ENCODE measurements at regions not wholly inside any gene's neighbourhood (a gene's known extent, or its start where the extent isn't known, plus 50 kb on each side); places are given as distances from the start of the nearest gene placed in this dataset.

DNA sequence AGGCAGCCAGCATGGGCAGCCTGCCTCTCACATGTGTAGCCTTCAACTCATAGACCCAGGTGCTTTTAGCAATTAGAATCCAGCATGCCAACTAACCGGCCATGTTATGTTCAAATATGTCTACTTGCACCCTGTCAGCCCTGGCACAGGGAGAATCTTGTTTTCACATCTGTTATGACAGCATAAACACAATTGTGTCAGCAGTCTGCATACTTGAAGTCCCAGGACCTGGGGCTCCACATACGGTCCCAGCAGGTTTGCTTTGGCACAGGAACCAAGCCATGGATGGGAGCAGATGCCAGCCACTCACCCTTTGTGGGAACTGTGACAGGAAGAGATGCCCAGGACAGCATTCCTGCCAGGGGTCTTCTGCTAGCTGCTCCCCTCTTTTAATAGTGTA lies 67.2 kb upstream of the SYNDIG1 start:
- Histone ChIP-seq H3K9me3 (no peaks in the 10 kb centered on the region), H3K4me1 (0 out of 3 replicates have a peak, but pooled peaks cover 5% of the 10 kb centered on the region), H3K4me3 (no peak overlapping the region), H3K27ac (no peak overlapping the region), H3K4me2 (no peak overlapping the region)
- no peak for FAIRE-seq
- TF ChIP-seq MAFK (IDR thresholded peaks at IDR 0.05; ENCODE audit: partially characterized antibody) (no peak), EP300 (IDR thresholded peaks at IDR 0.05) (no peak), RAD21 (conservative IDR thresholded peaks at IDR 0.05 in 1 of 2, IDR thresholded peaks at IDR 0.05 in 1 of 2) (no peak), POLR2AphosphoS2 (conservative IDR thresholded peaks at IDR 0.05; ENCODE audit: low read length) (no peak), FOXS1 (CRISPR knock-in tag; IDR thresholded peaks at IDR 0.05) (no peak), KDM1A (IDR thresholded peaks at IDR 0.05; ENCODE audit: low read depth) (no peak), CHD4 (IDR thresholded peaks at IDR 0.05; ENCODE audit: borderline replicate concordance) (no peak), HDAC2 (IDR thresholded peaks at IDR 0.05) (no peak), ZFP36 (IDR thresholded peaks at IDR 0.05; ENCODE audit: borderline replicate concordance, partially characterized antibody) (no peak), CBX2 (IDR thresholded peaks at IDR 0.05; ENCODE audit: borderline replicate concordance, low read depth) (no peak)
- TF ChIP-seq, protein P1, sequence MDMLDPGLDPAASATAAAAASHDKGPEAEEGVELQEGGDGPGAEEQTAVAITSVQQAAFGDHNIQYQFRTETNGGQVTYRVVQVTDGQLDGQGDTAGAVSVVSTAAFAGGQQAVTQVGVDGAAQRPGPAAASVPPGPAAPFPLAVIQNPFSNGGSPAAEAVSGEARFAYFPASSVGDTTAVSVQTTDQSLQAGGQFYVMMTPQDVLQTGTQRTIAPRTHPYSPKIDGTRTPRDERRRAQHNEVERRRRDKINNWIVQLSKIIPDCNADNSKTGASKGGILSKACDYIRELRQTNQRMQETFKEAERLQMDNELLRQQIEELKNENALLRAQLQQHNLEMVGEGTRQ (IDR thresholded peaks at IDR 0.05), result no peak
- TF ChIP-seq, protein P2, sequence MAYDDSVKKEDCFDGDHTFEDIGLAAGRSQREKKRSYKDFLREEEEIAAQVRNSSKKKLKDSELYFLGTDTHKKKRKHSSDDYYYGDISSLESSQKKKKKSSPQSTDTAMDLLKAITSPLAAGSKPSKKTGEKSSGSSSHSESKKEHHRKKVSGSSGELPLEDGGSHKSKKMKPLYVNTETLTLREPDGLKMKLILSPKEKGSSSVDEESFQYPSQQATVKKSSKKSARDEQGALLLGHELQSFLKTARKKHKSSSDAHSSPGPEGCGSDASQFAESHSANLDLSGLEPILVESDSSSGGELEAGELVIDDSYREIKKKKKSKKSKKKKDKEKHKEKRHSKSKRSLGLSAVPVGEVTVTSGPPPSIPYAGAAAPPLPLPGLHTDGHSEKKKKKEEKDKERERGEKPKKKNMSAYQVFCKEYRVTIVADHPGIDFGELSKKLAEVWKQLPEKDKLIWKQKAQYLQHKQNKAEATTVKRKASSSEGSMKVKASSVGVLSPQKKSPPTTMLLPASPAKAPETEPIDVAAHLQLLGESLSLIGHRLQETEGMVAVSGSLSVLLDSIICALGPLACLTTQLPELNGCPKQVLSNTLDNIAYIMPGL (CRISPR knock-in tag; IDR thresholded peaks at IDR 0.05; ENCODE audit: borderline replicate concordance), result no peak
- TF ChIP-seq, protein P3, sequence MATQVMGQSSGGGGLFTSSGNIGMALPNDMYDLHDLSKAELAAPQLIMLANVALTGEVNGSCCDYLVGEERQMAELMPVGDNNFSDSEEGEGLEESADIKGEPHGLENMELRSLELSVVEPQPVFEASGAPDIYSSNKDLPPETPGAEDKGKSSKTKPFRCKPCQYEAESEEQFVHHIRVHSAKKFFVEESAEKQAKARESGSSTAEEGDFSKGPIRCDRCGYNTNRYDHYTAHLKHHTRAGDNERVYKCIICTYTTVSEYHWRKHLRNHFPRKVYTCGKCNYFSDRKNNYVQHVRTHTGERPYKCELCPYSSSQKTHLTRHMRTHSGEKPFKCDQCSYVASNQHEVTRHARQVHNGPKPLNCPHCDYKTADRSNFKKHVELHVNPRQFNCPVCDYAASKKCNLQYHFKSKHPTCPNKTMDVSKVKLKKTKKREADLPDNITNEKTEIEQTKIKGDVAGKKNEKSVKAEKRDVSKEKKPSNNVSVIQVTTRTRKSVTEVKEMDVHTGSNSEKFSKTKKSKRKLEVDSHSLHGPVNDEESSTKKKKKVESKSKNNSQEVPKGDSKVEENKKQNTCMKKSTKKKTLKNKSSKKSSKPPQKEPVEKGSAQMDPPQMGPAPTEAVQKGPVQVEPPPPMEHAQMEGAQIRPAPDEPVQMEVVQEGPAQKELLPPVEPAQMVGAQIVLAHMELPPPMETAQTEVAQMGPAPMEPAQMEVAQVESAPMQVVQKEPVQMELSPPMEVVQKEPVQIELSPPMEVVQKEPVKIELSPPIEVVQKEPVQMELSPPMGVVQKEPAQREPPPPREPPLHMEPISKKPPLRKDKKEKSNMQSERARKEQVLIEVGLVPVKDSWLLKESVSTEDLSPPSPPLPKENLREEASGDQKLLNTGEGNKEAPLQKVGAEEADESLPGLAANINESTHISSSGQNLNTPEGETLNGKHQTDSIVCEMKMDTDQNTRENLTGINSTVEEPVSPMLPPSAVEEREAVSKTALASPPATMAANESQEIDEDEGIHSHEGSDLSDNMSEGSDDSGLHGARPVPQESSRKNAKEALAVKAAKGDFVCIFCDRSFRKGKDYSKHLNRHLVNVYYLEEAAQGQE (IDR thresholded peaks at IDR 0.05), result no peak
- ATAC-seq, result no peak
- POLR2A ChIA-PET, result no interaction called here
- WGBS (ENCODE audit: missing lambda C conversion rate), result 10% methylated on average over 2 of the region's 2 CpGs
- CTCF ChIA-PET, result no interaction called here
- DNase-seq (ENCODE audit: low read depth in 1 of 2, low spot score in 1 of 2), result no peak

DNA sequence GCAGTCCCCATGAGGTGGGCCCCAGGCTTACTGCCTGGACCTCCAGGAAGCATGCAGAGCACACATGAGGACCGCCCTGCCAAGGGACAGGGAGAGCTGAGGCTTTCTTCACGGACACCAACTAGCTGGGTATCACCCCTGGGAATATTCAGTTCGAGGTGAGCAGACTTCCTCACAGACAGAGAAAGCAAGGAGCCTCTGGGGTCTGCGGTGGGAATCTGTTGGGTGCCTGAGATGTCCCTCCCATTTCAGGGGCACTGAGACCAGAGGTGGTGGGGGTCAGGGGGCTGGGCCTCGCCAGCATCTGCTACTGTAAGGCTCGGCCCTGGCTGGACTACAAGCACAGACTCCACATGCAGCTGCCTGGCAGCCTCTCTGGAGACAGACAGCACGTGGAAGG lies 74.3 kb upstream of the SYNDIG1 start:
- no peak for TF ChIP-seq RARB (CRISPR knock-in tag; IDR thresholded peaks at IDR 0.05)
- no peaks in the 10 kb centered on the region for H3K9me3 ChIP-seq
- CTCF ChIA-PET, result interaction anchor here (1.1 to 1.6 kb wide), 2 partner anchors 9 to 74 kb away, joined by 3 to 5 read pairs; no protein-coding TSS in a partner anchor
- no peak for FAIRE-seq
- no peak overlapping the region for H3K27ac ChIP-seq
- WGBS (ENCODE audit: missing lambda C conversion rate), result 22% methylated on average over 5 of the region's 7 CpGs
- H3K4me1 ChIP-seq, result no peaks in the 10 kb centered on the region
- POLR2A ChIA-PET, result no interaction called here
- no peak overlapping the region for H3K4me2 ChIP-seq
- DNase-seq (ENCODE audit: low read depth in 1 of 2, low spot score in 1 of 2), result no peak
- peak in 1 of 2 experiments; percentile 34; a peak in 1 of 6 replicates for ATAC-seq
- H3K4me3 ChIP-seq, result no peak overlapping the region

DNA sequence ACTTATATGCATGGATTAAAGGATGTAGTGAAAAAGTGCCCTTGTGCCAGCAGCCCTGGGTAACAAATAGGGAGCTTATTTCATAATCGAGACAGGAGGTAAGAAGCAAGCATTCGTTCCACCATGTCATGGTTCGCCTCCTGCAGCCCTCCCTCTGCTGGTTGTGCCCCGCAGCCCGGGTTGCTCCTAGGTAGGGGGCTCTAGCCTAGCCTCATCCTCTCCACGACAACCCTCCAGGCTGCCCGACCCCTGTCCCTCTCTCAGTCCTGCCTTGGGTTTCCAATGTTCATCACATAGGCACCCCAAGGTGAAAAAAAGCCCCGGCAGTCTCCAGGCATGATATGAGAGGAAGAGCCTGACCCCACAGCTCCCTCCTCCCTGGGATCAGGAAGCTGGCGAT lies 75.5 kb upstream of the SYNDIG1 start:
- DNase-seq (ENCODE audit: low read depth in 1 of 2, low spot score in 1 of 2) (no peak), FAIRE-seq (no peak), ATAC-seq (no peak)
- Histone ChIP-seq H3K9me3 (no peaks in the 10 kb centered on the region), H3K4me2 (no peak overlapping the region), H3K27ac (no peak overlapping the region), H3K4me3 (no peak overlapping the region), H3K4me1 (no peaks in the 10 kb centered on the region)
- POLR2A ChIA-PET, result no interaction called here
- 5% methylated on average over 9 of the region's 9 CpGs for WGBS (ENCODE audit: missing lambda C conversion rate)
- CTCF ChIA-PET, result interaction anchor here (1.2 kb wide), 1 partner anchor 194 kb away, joined by 3 read pairs; no protein-coding TSS in a partner anchor
- TF ChIP-seq, protein P4, sequence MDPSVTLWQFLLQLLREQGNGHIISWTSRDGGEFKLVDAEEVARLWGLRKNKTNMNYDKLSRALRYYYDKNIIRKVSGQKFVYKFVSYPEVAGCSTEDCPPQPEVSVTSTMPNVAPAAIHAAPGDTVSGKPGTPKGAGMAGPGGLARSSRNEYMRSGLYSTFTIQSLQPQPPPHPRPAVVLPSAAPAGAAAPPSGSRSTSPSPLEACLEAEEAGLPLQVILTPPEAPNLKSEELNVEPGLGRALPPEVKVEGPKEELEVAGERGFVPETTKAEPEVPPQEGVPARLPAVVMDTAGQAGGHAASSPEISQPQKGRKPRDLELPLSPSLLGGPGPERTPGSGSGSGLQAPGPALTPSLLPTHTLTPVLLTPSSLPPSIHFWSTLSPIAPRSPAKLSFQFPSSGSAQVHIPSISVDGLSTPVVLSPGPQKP (IDR thresholded peaks at IDR 0.05; ENCODE audit: low read depth, low read length), result no peak
- TF ChIP-seq RARB (CRISPR knock-in tag; IDR thresholded peaks at IDR 0.05) (no peak), MAFK (IDR thresholded peaks at IDR 0.05; ENCODE audit: partially characterized antibody) (no peak), SMC3 (IDR thresholded peaks at IDR 0.05) (no peak), TFCP2L1 (CRISPR knock-in tag; IDR thresholded peaks at IDR 0.05) (no peak), HOXB5 (CRISPR knock-in tag; IDR thresholded peaks at IDR 0.05) (no peak), EHMT2 (IDR thresholded peaks at IDR 0.05; ENCODE audit: low read depth) (no peak), EP300 (IDR thresholded peaks at IDR 0.05) (no peak), CHD4 (IDR thresholded peaks at IDR 0.05; ENCODE audit: borderline replicate concordance) (no peak), JUNB (IDR thresholded peaks at IDR 0.05) (no peak), CHD2 (IDR thresholded peaks at IDR 0.05; ENCODE audit: low read length, partially characterized antibody) (no peak), RCOR1 (IDR thresholded peaks at IDR 0.05; ENCODE audit: low read depth, low read length) (no peak), EHF (CRISPR knock-in tag; IDR thresholded peaks at IDR 0.05) (no peak), CEBPB (IDR thresholded peaks at IDR 0.05) (no peak)
- TF ChIP-seq, protein P5, sequence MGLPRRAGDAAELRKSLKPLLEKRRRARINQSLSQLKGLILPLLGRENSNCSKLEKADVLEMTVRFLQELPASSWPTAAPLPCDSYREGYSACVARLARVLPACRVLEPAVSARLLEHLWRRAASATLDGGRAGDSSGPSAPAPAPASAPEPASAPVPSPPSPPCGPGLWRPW (IDR thresholded peaks at IDR 0.05), result no peak
- TF ChIP-seq, protein P6, sequence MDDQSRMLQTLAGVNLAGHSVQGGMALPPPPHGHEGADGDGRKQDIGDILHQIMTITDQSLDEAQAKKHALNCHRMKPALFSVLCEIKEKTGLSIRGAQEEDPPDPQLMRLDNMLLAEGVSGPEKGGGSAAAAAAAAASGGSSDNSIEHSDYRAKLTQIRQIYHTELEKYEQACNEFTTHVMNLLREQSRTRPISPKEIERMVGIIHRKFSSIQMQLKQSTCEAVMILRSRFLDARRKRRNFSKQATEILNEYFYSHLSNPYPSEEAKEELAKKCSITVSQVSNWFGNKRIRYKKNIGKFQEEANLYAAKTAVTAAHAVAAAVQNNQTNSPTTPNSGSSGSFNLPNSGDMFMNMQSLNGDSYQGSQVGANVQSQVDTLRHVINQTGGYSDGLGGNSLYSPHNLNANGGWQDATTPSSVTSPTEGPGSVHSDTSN (IDR thresholded peaks at IDR 0.05), result no peak

Measured in A549 (cell line).